Fibroblast of the aortic adventitia (primary cell): ENCODE measurements at regions not wholly inside any gene's neighbourhood (a gene's known extent, or its start where the extent isn't known, plus 50 kb on each side); places are given as distances from the start of the nearest gene placed in this dataset.

ENCODE experiments used
- DNase-seq: peaks from one replicate; pipeline ENCODE4 v3.0.0-alpha.2; 2010; ENCODE audit warnings: low read depth
- H3K4me3 ChIP-seq: 2 replicates; pipeline ENCODE4 v1.5.1; 2011; ENCODE audit warnings: low read depth, mild to moderate bottlenecking, control low read depth, low read length, moderate library complexity
- CTCF ChIP-seq: IDR thresholded peaks from 2 replicates; pipeline ENCODE4 v1.5.1; 2011; ENCODE audit warnings: mild to moderate bottlenecking, low read length, control low read depth, inconsistent platforms; ENCODE audit not compliant: insufficient read depth

GRCh38 chr10:58992830-58993460 is 183.5 kb upstream of the PHYHIPL start:
- TF ChIP-seq CTCF: no peak
- DNase-seq: no peak
- no peak overlapping the region for H3K4me3 ChIP-seq

- no peak overlapping the region for H3K4me3 ChIP-seq
- TF ChIP-seq CTCF: no peak
- DNase-seq: no peak
Observed at GRCh38 chr10:58993480-58994221, 182.8 kb upstream of the PHYHIPL start.

- no peak for TF ChIP-seq CTCF
- DNase-seq: no peak
- H3K4me3 ChIP-seq: no peak overlapping the region
Observed at GRCh38 chr10:58994226-58995057, 182.0 kb upstream of the PHYHIPL start.

GRCh38 chr10:58995058-58995596 is 181.3 kb upstream of the PHYHIPL start:
- no peak for TF ChIP-seq CTCF
- H3K4me3 ChIP-seq: no peak overlapping the region
- no peak for DNase-seq

GRCh38 chr10:58996063-58996462 is 180.4 kb upstream of the PHYHIPL start:
- no peak for TF ChIP-seq CTCF
- DNase-seq: no peak
- no peak overlapping the region for H3K4me3 ChIP-seq

GRCh38 chr10:58996866-58997265 is 179.6 kb upstream of the PHYHIPL start:
- TF ChIP-seq CTCF: no peak
- no peak overlapping the region for H3K4me3 ChIP-seq

More at GRCh38 chr10:58996866-58997265, 179.6 kb upstream of the PHYHIPL start:
- DNase-seq: no peak
